GM23248 (cell line): ENCODE measurements at regions not wholly inside any gene's neighbourhood (a gene's known extent, or its start where the extent isn't known, plus 50 kb on each side); places are given as distances from the start of the nearest gene placed in this dataset.

ENCODE experiments used
- DNase-seq: peaks from one replicate; pipeline ENCODE4 v3.0.0-alpha.2; 2015
- H2AFZ ChIP-seq: fragments of 200-600 bp; sonication (generic); 2 replicates; pipeline ENCODE4 v1.6.1; 2016; ENCODE audit warnings: antibody characterized with exemption
- H3F3A ChIP-seq: fragments of 200-600 bp; sonication (generic); 2 replicates; pipeline ENCODE4 v1.6.1; 2016; ENCODE audit warnings: mild to moderate bottlenecking, antibody characterized with exemption, mixed run types; ENCODE audit not compliant: insufficient read depth
- H3K27ac ChIP-seq: fragments of 200-600 bp; sonication (generic); 2 replicates; pipeline ENCODE4 v1.5.1; 2016; ENCODE audit warnings: mild to moderate bottlenecking
- H3K27me3 ChIP-seq: fragments of 200-600 bp; sonication (generic); replicated peaks from 2 replicates; pipeline ENCODE4 v1.6.1; 2016; ENCODE audit warnings: mild to moderate bottlenecking; ENCODE audit not compliant: insufficient read depth
- H3K36me3 ChIP-seq: fragments of 200-600 bp; sonication (generic); 2 replicates; pipeline ENCODE4 v1.6.1; 2016; ENCODE audit warnings: low read depth, mild to moderate bottlenecking
- H3K4me1 ChIP-seq: fragments of 200-600 bp; sonication (generic); 2 replicates; pipeline ENCODE4 v1.6.1; 2016; ENCODE audit warnings: mild to moderate bottlenecking; ENCODE audit not compliant: insufficient read depth
- H3K4me2 ChIP-seq: fragments of 200-600 bp; sonication (generic); one replicate; pipeline ENCODE4 v1.6.1; 2016; ENCODE audit warnings: mild to moderate bottlenecking; ENCODE audit not compliant: unreplicated experiment
- H3K4me3 ChIP-seq: fragments of 200-600 bp; sonication (generic); 2 replicates; pipeline ENCODE4 v1.5.1; 2016; ENCODE audit warnings: mild to moderate bottlenecking
- H3K79me2 ChIP-seq: fragments of 200-600 bp; sonication (generic); 2 replicates; pipeline ENCODE4 v1.6.1; 2016; ENCODE audit warnings: mild to moderate bottlenecking; ENCODE audit not compliant: insufficient read depth
- H3K9ac ChIP-seq: fragments of 200-600 bp; sonication (generic); 2 replicates; pipeline ENCODE4 v1.6.1; 2016; ENCODE audit warnings: mild to moderate bottlenecking
- H3K9me2 ChIP-seq: fragments of 200-600 bp; sonication (generic); 2 replicates; pipeline ENCODE4 v1.6.1; 2016; ENCODE audit warnings: mixed run types, mild to moderate bottlenecking, moderate library complexity; ENCODE audit not compliant: insufficient read depth
- H3K9me3 ChIP-seq: fragments of 200-600 bp; sonication (generic); one replicate; pipeline ENCODE4 v1.6.1; 2017; ENCODE audit warnings: low read depth
- H4K20me1 ChIP-seq: fragments of 200-600 bp; sonication (generic); 2 replicates; pipeline ENCODE4 v1.6.0; 2016; ENCODE audit not compliant: insufficient read depth
- EZH2 ChIP-seq: fragments of 200-600 bp; sonication (generic); IDR thresholded peaks from 2 replicates; pipeline ENCODE4 v1.6.1; 2018; ENCODE audit warnings: antibody characterized with exemption, mild to moderate bottlenecking; ENCODE audit not compliant: insufficient read depth, poor library complexity, severe bottlenecking
- EZH2phosphoT487 ChIP-seq: fragments of 200-600 bp; sonication (generic); IDR thresholded peaks from 2 replicates; pipeline ENCODE4 v1.6.1; 2018; ENCODE audit warnings: antibody characterized with exemption, moderate library complexity, mild to moderate bottlenecking, low read depth; ENCODE audit not compliant: insufficient read depth
- WGBS, 2 experiments: methylation state at CpG; one replicate each; pipeline ENCODE4 v1.1.6; 2015 to 2017; ENCODE audit warnings: low lambda C conversion rate in 2 of 2, low coverage in 1 of 2; ENCODE audit errors: missing lambda C conversion rate in 2 of 2; 5-methylcytosine and 5-hydroxymethylcytosine counted together
- in situ Hi-C: fragments of 300-500 bp; cut with MboI; formaldehyde crosslinking; loops from 2 replicates; pipeline ENCODE4 v1.15.0; 2020

DNA sequence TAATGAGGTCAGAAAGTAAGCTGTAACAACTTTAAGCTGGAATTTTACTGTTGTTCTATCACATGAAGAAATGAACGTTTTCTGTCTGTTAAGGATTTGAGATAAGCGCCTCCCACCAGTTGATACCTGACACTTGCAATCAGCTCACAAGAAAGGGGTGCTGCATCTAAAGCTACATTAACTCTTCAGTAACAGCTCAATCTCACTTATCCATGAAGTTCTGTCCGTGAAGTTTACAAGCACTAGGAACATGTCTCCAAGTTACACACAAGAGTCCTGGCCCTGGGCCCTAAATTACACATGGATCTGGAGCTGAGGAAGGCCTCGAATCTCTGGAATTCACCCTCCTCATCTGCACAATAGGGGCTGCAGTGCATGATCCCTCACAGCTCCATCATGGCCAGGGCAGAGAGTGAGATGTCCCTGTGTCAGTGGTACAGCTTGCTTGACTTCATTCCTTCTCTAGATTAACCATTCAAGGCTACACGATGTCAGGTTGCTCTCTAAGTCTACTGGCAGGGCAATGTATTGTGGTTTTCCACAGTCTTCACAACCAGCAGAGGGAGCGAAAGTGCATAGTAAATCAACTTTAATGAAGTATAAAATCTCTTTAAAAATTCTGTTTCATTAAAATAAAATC, 182.4 kb upstream of the MCHR2 start:
- peaks cover 44% of the 10 kb centered on the region for H3K4me1 ChIP-seq
- peak overlapping the region; percentile 57 for H3K9ac ChIP-seq
- H3K4me2 ChIP-seq: peak overlapping the region; percentile 59
- no peaks in the 10 kb centered on the region for H3K79me2 ChIP-seq
- DNase-seq: peak; percentile 82
- no peaks in the 10 kb centered on the region for H3K36me3 ChIP-seq
- H4K20me1 ChIP-seq: no peaks in the 10 kb centered on the region
- no peaks in the 10 kb centered on the region for H3K9me2 ChIP-seq
- H3F3A ChIP-seq: peaks cover 36% of the 10 kb centered on the region
- no peaks in the 10 kb centered on the region for H3K9me3 ChIP-seq
- H3K27me3 ChIP-seq: no peaks in the 10 kb centered on the region
- in situ Hi-C loops: no loop called here
- 5 to 8% methylated on average over 6 of the region's 6 CpGs for WGBS, 2 experiments
- peak overlapping the region; percentile 85 for H3K27ac ChIP-seq
- H3K4me3 ChIP-seq: peak overlapping the region; percentile 12; the same call in 1 of the 2 replicates
- TF ChIP-seq EZH2: no peak
- TF ChIP-seq EZH2phosphoT487: no peak
- H2AFZ ChIP-seq: peak overlapping the region; percentile 76

DNA sequence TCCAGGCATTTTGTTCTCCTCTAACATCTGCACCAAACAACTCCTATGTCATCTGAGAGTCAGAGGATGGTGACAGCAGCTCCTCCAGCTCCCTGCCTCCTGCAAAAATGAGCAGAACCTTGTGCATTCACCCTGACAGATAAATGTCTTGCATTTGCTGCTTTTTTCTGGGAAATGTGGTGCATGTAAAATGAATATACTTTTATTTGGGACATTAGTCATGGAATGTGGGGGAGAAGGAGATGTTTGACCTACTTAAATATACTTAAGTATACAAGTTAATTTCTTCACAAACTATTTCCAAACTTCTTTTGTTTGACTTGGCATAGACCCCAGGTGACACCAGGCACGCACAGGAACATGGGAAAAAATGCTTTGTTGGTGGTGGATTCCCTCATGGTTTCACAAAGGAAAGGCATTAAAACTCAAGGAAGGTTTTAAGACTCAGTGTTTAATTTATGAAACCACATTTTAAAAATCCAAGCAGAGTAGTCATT, 181.8 kb upstream of the MCHR2 start:
- TF ChIP-seq EZH2phosphoT487 (no peak), EZH2 (no peak)
- Histone ChIP-seq H3K36me3 (no peaks in the 10 kb centered on the region), H3K4me1 (peaks cover 44% of the 10 kb centered on the region), H4K20me1 (no peaks in the 10 kb centered on the region), H3K9me2 (no peaks in the 10 kb centered on the region), H3F3A (peaks cover 36% of the 10 kb centered on the region), H3K27ac (peak overlapping the region; percentile 85), H2AFZ (peak overlapping the region; percentile 76), H3K79me2 (no peaks in the 10 kb centered on the region), H3K9ac (peak overlapping the region; percentile 57), H3K9me3 (no peaks in the 10 kb centered on the region), H3K4me2 (peak overlapping the region; percentile 64), H3K4me3 (peak overlapping the region; percentile 18), H3K27me3 (no peaks in the 10 kb centered on the region)
- in situ Hi-C loops: no loop called here
- peak; percentile 92 for DNase-seq
- WGBS, 2 experiments: 0 to 3% methylated on average over 1 of the region's 1 CpG

DNA sequence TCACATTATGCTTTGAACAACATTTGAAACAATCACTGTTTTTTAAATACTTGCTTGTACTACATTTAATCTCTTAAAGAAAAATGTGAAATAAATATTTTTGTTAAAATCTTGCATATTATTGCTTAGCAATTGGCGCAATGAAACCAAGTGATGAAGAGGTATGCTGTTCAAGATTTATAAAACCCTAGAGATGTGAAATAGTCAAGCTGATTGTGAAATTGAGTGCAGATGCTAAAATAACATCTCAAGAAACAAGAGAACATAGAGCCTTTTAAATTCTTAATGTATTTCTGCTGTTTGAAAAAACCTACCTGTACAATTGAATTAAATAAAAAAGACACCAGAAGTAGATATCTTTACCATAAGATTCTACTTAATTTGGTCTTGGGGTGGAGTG, 179.2 kb upstream of the MCHR2 start:
- Histone ChIP-seq H3K9ac (no peak overlapping the region), H3K36me3 (no peaks in the 10 kb centered on the region), H3K4me1 (peaks cover 36% of the 10 kb centered on the region), H3K27me3 (no peaks in the 10 kb centered on the region), H2AFZ (no peak overlapping the region), H4K20me1 (no peaks in the 10 kb centered on the region), H3K4me3 (no peak overlapping the region), H3K27ac (no peak overlapping the region), H3K4me2 (no peak overlapping the region), H3K79me2 (no peaks in the 10 kb centered on the region), H3F3A (peaks cover 28% of the 10 kb centered on the region), H3K9me2 (no peaks in the 10 kb centered on the region), H3K9me3 (no peaks in the 10 kb centered on the region)
- 76 to 89% methylated on average over 1 of the region's 1 CpG for WGBS, 2 experiments
- TF ChIP-seq EZH2phosphoT487 (no peak), EZH2 (no peak)
- DNase-seq: no peak
- in situ Hi-C loops: no loop called here

DNA sequence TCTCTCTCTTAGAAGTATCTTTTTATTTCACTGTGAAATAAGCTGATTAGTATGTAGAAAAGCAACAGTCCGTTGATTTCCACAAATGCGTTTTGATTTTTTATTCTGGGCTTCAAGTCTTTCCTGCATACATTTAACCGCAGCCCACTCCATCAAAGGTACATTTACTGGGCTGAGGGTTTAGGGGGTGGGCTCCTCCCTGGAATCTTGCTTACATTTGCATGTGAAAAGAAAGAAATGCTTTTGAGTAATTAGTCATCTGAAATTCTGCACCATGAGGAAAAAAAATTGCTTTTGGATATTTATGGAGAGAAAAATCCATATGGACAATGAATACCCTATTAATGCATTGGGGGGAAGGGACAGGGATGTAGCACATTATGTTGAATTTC, 178.3 kb upstream of the MCHR2 start:
- no peak for DNase-seq
- in situ Hi-C loops: no loop called here
- no peaks in the 10 kb centered on the region for H3K9me2 ChIP-seq
- no peak overlapping the region for H3K27ac ChIP-seq
- H3K79me2 ChIP-seq: no peaks in the 10 kb centered on the region
- H3K4me3 ChIP-seq: no peak overlapping the region
- no peaks in the 10 kb centered on the region for H3K27me3 ChIP-seq
- WGBS, 2 experiments: 97 to 99% methylated on average over 3 of the region's 3 CpGs
- TF ChIP-seq EZH2 (no peak), EZH2phosphoT487 (no peak)
- H3K4me2 ChIP-seq: no peak overlapping the region
- no peak overlapping the region for H2AFZ ChIP-seq
- no peaks in the 10 kb centered on the region for H3K36me3 ChIP-seq
- H3F3A ChIP-seq: peaks cover 22% of the 10 kb centered on the region
- no peaks in the 10 kb centered on the region for H4K20me1 ChIP-seq
- no peaks in the 10 kb centered on the region for H3K9me3 ChIP-seq
- no peak overlapping the region for H3K9ac ChIP-seq
- peaks cover 28% of the 10 kb centered on the region for H3K4me1 ChIP-seq
